ENCODE measurements at regions not wholly inside any gene's neighbourhood (a gene's known extent, or its start where the extent isn't known, plus 50 kb on each side); places are given as distances from the start of the nearest gene placed in this dataset.

DNA sequence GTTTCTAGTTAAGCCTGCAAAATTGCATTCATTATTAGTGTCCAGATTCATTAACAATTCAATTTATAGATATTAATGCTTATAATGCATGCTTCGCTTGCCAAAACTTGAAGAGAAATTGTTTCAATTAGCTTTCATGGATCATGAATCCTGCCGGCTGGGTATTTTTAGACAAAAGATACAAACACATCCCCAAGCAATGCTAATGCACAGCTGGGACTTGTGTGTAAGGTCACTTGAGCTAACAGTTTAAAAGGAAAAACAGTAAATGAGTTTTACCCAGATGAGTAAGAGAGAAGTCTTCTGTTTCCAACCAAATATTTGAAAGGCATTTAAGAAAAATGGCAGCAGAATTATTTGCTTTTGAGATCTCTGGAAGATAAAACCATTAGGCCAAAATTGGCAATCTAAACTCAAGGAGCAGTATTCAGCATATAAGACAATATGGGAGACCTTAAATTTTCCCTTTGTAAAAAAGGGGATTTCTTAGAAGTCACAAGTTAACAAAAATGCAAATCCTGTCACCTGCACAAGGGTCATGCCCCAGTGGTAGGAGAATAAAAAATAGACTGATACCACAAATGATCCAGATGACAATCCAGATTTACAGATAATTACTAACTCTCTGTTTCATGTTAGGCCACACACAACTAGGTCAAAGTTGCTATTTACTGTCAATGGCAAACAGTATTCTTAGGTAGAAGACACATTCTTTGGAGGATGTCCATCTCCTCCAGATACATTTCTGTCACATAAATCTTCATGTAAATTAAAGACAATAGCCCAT lies 418.4 kb upstream of the PMFBP1 start (continued):
- TF ChIP-seq, protein P1, sequence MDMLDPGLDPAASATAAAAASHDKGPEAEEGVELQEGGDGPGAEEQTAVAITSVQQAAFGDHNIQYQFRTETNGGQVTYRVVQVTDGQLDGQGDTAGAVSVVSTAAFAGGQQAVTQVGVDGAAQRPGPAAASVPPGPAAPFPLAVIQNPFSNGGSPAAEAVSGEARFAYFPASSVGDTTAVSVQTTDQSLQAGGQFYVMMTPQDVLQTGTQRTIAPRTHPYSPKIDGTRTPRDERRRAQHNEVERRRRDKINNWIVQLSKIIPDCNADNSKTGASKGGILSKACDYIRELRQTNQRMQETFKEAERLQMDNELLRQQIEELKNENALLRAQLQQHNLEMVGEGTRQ (IDR thresholded peaks at IDR 0.05; ENCODE audit: low read length): no peak
- no peak for TF ChIP-seq TBP (IDR thresholded peaks at IDR 0.05; ENCODE audit: low read depth, low read length)
- no peak for TF ChIP-seq RAD21 (IDR thresholded peaks at IDR 0.05 in 1 of 2, conservative IDR thresholded peaks at IDR 0.05 in 1 of 2; ENCODE audit: low read depth in 2 of 2, low read length in 2 of 2)
